Large intestine (tissue), 3 donors: ENCODE measurements at regions not wholly inside any gene's neighbourhood (a gene's known extent, or its start where the extent isn't known, plus 50 kb on each side); places are given as distances from the start of the nearest gene placed in this dataset.
A peak's percentile ranks its signal among the peaks of the same experiment; 100 is the strongest.

Experiments
- DNase-seq, 2 donors: peaks; one replicate each; pipeline versions ENCODE4 v3.0.0 to v3.0.0-alpha.2; 2013
- H3K27ac ChIP-seq: one replicate; pipeline ENCODE4 v1.5.1; 2013; ENCODE audit warnings: low read length
- H3K27me3 ChIP-seq: 2 replicates; pipeline ENCODE4 v1.6.1; 2013; ENCODE audit warnings: low read length; ENCODE audit not compliant: control insufficient read depth, insufficient read depth
- H3K36me3 ChIP-seq: 2 replicates; pipeline ENCODE4 v1.6.1; 2013; ENCODE audit warnings: low read length; ENCODE audit not compliant: control insufficient read depth, insufficient read depth
- H3K4me1 ChIP-seq: one replicate; pipeline ENCODE4 v1.6.1; 2013; ENCODE audit warnings: low read length; ENCODE audit not compliant: control insufficient read depth, insufficient read depth
- H3K4me3 ChIP-seq: one replicate; pipeline ENCODE4 v1.5.1; 2013; ENCODE audit warnings: low read length
- H3K9me3 ChIP-seq: one replicate; pipeline ENCODE4 v1.6.1; 2013; ENCODE audit warnings: mild to moderate bottlenecking, low read depth, low read length, moderate library complexity; ENCODE audit not compliant: control insufficient read depth
- WGBS: methylation state at CpG from one replicate; pipeline ENCODE4 v1.1.5; 2013; ENCODE audit warnings: low lambda C conversion rate; ENCODE audit not compliant: insufficient coverage; 5-methylcytosine and 5-hydroxymethylcytosine counted together

DNA sequence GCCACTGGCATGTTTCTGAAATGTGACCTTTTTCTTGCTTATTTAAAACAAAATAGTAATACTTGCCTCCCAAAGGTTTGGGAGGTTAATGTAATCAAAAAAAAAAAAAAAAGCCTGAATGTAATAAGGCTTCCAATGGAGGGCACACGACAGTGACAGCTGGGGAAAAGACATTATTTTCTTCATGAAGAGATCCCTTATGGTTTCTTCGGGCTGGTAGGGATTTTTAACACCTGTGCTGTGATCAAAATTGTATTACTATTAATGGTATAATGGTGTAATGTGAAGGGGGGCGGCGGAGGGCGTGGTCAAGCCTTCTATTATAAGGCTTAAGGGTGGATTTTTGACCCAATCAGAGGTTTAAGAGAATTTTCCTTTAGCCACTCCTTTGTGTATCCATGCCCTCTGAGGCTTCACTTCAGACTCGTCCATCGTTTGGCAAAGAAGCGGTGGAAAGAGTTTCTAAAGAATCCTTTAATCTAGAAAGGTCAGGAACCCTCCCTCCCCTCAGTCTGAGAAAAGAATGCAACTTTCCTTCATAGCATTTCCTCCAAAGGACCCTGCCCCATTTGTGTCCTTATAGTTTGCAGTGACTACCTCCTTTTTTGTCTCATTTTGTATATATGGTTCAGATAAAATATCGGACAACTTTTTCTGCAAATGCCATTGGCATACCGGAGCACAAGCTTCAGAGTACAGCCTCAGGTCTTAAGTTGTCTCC lies 89.5 kb upstream of the CHD2 start:
- Histone ChIP-seq H3K36me3 (no peaks in the 10 kb centered on the region), H3K27ac (peak overlapping the region; percentile 98), H3K27me3 (no peaks in the 10 kb centered on the region), H3K9me3 (no peaks in the 10 kb centered on the region), H3K4me1 (peaks cover 22% of the 10 kb centered on the region), H3K4me3 (peak overlapping the region; percentile 58)
- whole genome bisulfite sequencing = 6% methylated on average over 2 of the region's 10 CpGs
- DNase-seq = peak; percentile 41 to 71

- H3K27me3 ChIP-seq = no peaks in the 10 kb centered on the region
- peak; percentile 27 to 78 for DNase-seq
- H3K4me3 ChIP-seq = peak overlapping the region; percentile 58
- H3K27ac ChIP-seq = peak overlapping the region; percentile 98
- no peaks in the 10 kb centered on the region for H3K36me3 ChIP-seq
- peaks cover 22% of the 10 kb centered on the region for H3K4me1 ChIP-seq
- WGBS = 8% methylated on average over 2 of the region's 6 CpGs
- no peaks in the 10 kb centered on the region for H3K9me3 ChIP-seq
Observed at GRCh38 chr15:92811148-92811913, 88.8 kb upstream of the CHD2 start.

DNA sequence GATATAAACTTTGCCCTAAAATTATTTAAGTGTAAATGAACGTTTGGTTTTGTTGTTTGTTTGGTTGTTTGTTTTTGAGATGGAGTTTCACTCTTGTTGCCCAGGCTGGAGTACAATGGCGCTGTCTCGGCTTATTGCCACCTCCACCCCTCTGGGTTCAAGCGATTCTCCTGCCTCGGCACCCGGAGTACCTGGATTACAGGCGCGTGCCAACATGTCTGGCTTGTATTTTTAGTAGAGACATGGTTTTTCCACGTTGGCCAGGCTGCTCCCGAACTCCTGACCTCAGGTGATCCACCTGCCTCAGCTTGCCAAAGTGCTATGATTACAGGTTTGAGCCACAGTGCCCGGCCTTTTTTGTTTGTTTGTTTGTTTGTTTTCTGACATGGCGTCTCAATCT lies 87.9 kb upstream of the CHD2 start:
- Histone ChIP-seq H3K4me3 (no peak overlapping the region), H3K4me1 (peaks cover 25% of the 10 kb centered on the region), H3K36me3 (no peaks in the 10 kb centered on the region), H3K27ac (peak overlapping the region; percentile 98), H3K9me3 (no peaks in the 10 kb centered on the region), H3K27me3 (no peaks in the 10 kb centered on the region)
- WGBS = 20% methylated on average over 1 of the region's 12 CpGs
- peak in 1 of 2 donors; percentile 35 for DNase-seq

- Histone ChIP-seq H3K27ac (no peak overlapping the region), H3K36me3 (no peaks in the 10 kb centered on the region), H3K4me3 (no peak overlapping the region), H3K9me3 (no peaks in the 10 kb centered on the region), H3K4me1 (peaks cover 26% of the 10 kb centered on the region), H3K27me3 (no peaks in the 10 kb centered on the region)
- WGBS = 73% methylated on average over 2 of the region's 4 CpGs
- DNase-seq = no peak
Observed at GRCh38 chr15:92813485-92813884, 86.6 kb upstream of the CHD2 start.

DNA sequence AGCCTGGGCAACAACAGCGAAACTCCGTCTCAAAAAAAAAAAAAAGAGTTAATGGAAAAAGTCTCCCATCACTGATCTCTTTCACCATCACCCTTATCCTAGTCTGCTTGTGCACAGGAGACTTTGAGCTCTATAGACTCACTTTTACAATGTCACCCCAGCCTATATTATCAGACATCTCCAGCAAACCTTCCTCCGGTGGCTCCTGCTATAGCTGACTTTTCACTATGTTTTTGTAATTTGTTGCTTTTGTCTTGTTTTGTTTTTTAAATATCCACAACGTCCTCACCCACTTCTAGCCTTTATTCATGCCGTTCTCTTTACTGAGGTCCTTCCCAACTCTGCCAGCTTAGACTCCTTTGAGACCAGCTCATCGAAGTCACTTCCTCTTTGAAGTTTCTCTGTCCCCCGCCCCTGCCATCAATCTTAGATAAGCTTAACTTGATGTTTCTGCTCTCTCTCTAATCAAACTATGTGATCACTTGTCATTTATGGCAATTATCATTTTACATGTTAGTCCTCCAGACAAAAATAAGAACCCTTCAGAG lies 82.7 kb upstream of the CHD2 start:
- no peaks in the 10 kb centered on the region for H3K36me3 ChIP-seq
- peaks cover 31% of the 10 kb centered on the region for H3K4me1 ChIP-seq
- no peaks in the 10 kb centered on the region for H3K27me3 ChIP-seq
- WGBS = 10% methylated on average over 4 of the region's 7 CpGs
- DNase-seq = peak; percentile 69 to 88
- no peaks in the 10 kb centered on the region for H3K9me3 ChIP-seq
- peak overlapping the region; percentile 5 for H3K4me3 ChIP-seq
- H3K27ac ChIP-seq = peak overlapping the region; percentile 76

- WGBS = 74% methylated on average over 3 of the region's 16 CpGs
- H3K9me3 ChIP-seq = no peaks in the 10 kb centered on the region
- H3K27me3 ChIP-seq = no peaks in the 10 kb centered on the region
- no peak overlapping the region for H3K4me3 ChIP-seq
- H3K27ac ChIP-seq = peak overlapping the region; percentile 86
- no peaks in the 10 kb centered on the region for H3K36me3 ChIP-seq
- peaks cover 30% of the 10 kb centered on the region for H3K4me1 ChIP-seq
- DNase-seq = no peak
Observed at GRCh38 chr15:92818651-92819277, 81.4 kb upstream of the CHD2 start.

GRCh38 chr15:92819278-92820235 lies 80.6 kb upstream of the CHD2 start:
- Histone ChIP-seq H3K27me3 (no peaks in the 10 kb centered on the region), H3K36me3 (no peaks in the 10 kb centered on the region), H3K4me3 (peak overlapping the region; percentile 49), H3K4me1 (peaks cover 30% of the 10 kb centered on the region), H3K9me3 (no peaks in the 10 kb centered on the region), H3K27ac (peak overlapping the region; percentile 86)
- peak in 1 of 2 donors; percentile 53 for DNase-seq
- WGBS = 34% methylated on average over 4 of the region's 16 CpGs

DNA sequence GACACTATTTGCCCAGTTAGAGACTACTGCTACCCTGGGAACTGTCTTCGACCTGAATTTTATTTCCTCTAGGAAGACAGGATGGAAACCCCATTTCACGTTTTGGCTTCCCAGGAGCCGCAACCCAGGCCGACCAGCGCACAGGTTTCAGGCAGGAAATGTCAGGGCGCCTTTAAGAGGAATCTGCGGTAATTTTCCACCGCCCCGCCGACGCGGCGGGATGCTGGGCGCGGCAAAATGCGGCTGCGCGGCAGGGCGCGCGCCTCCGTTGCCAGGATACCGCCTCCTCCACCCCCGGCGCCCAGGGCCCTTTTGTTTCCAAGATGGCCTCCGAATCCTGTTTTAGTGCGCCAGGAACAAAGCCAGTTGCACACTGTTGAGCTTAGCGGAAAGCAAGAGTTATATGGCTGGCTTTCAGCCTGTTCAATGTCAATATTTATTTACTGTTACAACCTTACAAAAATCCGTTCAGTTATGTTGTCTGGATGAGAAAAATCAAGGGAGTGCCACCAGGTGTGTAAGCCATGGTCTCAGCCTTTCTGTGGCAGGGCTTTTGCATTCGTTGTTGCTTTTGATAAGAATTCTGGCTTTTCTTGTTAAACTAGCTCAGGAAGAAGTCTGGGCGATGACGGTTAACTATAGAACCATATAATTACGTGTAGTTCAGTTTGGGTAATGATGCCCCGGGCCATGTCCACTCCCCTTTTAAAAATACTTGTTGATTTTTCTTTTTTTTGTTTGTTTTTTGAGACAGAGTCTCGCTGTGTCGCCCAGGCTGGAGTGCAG lies 79.7 kb upstream of the CHD2 start:
- peak overlapping the region; percentile 86 for H3K27ac ChIP-seq
- 0% methylated on average over 1 of the region's 36 CpGs for WGBS
- no peaks in the 10 kb centered on the region for H3K36me3 ChIP-seq
- peak; percentile 94 to 96 for DNase-seq
- H3K9me3 ChIP-seq = no peaks in the 10 kb centered on the region
- H3K27me3 ChIP-seq = no peaks in the 10 kb centered on the region
- H3K4me3 ChIP-seq = peak overlapping the region; percentile 49
- H3K4me1 ChIP-seq = peaks cover 30% of the 10 kb centered on the region

- Histone ChIP-seq H3K27ac (peak overlapping the region; percentile 24), H3K4me1 (peaks cover 34% of the 10 kb centered on the region), H3K4me3 (no peak overlapping the region), H3K27me3 (no peaks in the 10 kb centered on the region), H3K9me3 (no peaks in the 10 kb centered on the region), H3K36me3 (no peaks in the 10 kb centered on the region)
- no peak for DNase-seq
- WGBS = no CpG with 5 or more reads among the region's 5 CpGs
Observed at GRCh38 chr15:92821491-92822116, 78.5 kb upstream of the CHD2 start.
